ENCODE measurements at regions not wholly inside any gene's neighbourhood (a gene's known extent, or its start where the extent isn't known, plus 50 kb on each side); places are given as distances from the start of the nearest gene placed in this dataset.
A peak's percentile ranks its signal among the peaks of the same experiment; 100 is the strongest.

DNA sequence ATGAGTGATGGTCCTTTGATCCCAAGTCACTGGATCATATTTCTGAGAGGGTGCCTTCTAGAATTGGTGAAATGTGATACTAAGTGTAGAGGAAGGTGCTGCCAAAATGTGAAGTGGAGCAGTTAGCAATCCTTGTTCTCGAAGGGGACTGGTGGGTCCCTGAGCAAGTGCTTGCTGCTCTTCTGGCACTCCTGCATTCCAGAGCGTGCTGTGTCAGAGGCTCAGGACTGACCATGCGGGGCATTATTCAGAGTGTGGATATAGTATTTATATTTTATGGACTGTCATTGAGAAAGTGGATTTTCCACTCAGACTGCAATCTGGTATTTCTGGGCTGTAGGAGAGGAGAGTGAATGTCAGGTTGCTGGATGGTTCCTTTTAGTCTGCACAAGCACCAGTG is 152.6 kb upstream of the KL start:
- no peak for DNase-seq

DNA sequence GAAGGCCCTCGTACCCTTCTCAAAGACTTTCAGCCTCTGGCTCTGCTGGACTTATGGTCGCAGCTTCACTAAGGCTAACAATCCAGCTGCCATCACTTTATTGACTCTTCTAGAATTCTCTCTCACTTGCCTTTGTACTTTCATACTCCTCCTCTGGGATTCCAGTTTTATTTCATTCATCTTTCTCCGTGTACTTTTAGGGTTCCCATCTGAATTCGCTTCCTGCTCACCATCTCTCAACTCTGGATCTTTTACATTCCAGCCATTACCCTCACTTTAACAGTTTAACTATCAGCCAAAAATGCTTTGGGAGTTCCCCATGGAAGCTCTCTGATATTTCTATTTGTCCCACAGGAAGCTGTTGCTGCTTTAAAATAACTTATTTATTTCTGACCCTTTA is 149.3 kb upstream of the KL start:
- no peak for DNase-seq

DNA sequence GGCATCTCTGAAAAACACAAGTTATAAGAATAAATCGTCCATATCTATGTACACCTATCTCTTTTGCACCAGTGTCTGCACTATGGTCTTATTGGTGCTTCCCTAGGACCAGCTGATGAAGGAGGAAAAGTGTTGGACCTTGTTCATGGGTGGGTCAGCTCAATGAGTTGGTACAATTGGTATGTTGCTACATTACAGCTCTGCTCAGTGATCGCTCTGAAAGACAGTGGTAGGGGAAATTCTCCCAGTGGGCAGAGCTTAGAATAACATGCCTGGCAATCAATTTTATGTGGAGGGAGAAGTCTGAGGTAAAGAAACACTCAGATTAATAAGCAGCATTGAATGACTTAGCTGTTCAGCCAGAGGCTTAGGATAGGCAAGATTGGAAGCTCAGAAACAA is 138.7 kb upstream of the KL start:
- no peak for DNase-seq

DNA sequence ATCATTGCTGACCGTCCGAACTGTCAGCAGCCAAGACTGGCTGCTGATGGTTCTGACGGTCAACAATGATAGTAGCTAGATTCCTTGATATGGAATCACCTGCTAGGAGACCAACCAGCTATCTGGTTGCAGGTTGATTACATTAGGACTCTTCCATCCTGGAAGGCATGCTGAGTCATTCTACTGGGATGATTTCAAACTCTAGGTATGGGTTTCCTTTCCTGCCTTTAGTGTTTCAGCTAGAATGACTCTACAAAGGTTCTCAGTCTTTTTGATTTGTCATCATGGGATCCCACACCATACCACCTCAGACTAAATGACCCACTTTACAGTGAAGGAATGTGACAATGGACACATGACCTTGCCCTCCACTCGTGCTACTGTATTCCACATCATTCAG is 138.1 kb upstream of the KL start:
- no peak for DNase-seq

DNA sequence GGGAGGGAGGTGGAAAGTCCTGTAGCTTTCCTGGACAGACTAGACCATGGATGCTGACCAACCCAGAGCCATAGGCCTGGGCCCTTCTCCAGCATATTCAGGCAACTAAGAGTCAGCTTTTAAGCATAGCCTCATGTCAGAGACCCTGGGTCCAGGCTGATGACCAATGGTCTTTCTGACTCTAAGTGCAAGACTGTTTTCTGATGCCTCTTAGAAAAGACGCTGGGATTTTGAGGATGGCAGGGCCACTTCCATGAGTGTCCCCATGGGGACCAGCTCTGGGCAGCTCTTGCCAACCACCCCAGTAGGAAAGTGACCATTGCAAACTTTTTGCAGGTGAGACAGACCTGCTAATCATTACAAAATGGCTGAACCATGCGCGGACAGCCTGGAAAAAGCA is 135.6 kb upstream of the KL start:
- no peak for DNase-seq

DNA sequence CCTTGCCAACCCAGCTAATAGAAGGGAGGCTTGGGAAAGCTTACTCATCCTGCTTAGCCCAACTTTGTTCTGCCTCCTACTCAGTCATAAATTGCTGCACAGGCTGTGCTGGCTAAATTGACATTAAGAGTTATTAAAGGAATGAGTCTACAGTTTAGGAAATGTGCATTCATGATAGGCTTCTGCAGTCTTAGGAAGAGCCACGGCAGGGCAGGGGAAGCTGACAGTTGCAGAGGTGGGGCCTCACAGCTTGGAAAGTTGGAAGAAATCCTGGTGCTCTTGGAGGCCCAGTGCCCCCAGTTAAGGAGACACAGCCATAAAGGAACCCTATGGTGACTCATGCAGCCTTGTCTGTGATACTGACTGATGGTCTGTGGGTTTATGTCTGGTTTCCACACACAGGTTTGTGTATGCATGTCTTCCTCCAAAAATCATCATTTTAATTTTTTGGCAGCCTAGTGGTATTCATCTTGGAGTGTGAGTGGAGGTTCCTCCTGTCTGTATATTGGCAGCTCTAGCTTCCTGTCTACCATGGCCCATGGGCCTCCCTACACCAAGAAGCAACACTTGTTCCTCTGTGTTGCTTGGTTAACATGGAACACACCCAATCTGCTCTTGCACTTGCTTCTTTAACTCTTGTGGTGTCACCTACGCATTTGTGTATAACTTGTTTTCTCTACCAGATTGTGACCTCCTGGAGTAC is 135.0 kb upstream of the KL start:
- DNase-seq: peak; percentile 63

DNA sequence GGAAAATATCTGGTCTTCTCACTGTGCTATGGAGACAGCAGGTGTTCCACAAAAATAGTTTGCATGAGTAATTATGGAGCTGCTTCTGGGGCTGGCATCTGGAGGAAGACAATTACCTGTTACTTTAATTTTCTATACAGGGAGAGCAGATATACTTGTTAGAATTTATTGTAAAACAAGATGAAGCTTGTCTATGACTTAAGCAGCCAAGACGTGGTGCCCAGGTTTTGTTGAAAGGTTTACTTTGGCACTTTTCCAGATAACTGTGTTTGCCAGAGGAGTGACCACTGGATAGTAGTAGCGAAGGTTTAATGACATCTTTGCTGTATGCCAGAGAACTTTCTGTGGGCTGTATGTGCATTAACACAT is 134.5 kb upstream of the KL start:
- no peak for DNase-seq

DNA sequence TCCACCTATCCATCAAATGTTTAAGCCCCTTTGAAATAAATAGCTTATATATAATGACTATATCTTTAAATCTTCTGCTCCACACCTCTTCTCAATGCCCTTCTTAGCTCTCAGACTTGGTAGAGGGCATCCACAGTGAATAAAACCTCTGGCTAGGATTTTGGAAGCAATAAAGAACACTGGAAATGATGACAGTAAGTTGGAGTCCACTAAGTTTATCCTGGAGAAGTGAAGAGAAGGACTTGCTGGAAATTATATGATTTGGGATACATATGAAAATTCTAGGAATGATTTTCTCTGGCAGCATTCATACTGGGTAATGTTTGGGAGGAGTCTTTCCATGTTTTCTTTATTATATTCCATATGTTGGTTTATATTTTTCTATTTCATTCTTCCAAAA is 133.5 kb upstream of the KL start:
- no peak for DNase-seq

DNA sequence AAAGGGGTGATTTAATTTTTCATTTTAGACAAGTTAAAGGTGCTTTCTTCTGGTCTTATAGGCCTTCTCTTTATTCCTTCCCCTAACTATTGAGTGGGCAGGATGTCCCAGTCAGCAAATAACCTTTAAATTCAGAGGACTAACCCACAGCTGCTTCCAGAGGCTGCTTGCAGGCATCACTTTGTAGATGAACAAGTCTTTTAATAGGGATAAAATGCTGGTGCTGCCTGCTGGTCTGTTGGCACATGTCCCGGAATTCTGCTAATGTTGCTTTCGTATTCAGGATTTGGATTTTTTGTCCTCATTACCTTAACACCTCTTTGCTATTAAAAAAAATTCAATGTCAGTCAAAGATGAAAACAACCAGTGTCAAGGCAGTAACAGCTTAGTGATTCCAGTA is 132.7 kb upstream of the KL start:
- DNase-seq: no peak

DNA sequence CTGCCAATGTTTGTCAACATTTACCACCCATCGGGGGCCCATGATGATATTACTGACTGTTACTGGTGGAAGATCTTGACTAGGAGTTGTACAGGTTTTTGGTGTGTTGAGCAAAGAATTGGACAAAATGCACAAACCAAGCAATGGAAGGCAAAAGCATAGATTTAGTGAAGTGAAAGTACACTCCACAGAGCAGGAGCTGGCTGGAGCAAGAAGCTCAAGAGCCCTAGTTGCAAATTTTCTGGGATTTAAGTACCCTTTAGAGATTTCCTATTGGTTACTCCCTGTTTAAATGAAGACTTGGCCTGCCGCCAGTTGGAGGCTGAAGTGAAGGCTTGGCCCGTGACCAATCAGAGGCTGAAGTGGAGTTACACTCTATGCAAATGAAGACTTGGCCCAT is 128.6 kb upstream of the KL start:
- no peak for DNase-seq

DNA sequence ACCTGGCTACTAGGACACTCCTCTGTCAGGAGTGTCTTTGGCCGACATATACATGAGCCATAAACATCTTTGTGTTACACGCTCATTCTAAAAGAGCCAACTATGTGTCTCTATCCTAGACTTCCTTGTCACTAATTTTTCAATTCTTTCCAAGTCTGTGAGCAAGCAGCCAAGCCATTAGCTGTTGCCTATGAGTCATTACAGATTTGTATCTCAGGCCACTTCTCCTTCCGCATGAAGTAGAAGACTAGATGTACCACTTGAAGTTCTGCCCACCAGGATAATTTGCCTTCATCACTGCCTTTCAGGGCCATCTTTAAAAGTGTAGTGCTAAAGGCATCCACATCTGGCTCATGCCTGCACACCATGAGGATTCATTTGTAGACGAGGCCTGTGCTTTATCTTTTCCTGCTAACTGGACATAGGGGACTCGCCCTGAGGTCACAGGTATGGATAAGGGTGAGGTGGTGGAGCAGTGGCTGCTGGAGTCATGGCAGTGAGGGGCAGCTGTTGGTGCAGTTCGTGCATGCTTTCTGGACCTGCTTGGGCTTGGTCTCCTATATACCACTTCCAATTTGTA is 126.1 kb upstream of the KL start:
- DNase-seq: no peak

DNA sequence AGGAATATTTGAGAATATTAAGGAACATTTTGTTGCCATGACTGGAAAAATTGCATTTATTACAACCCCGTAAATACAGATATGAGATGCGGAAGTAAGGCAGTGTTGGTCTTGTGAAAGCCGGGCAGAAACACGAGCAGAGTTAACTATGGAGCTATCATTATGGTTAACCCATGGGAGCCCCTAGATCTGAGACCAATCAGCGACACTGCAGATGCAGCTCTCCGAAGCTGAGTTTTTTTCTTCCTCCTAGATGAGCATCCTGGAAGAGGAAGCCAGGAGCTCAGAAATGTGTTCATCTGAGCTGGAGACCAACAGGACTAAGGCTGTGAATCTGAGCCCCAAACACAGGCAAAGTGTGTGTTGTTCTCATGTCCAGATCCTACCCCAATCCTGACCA is 123.0 kb upstream of the KL start:
- no peak for DNase-seq

DNA sequence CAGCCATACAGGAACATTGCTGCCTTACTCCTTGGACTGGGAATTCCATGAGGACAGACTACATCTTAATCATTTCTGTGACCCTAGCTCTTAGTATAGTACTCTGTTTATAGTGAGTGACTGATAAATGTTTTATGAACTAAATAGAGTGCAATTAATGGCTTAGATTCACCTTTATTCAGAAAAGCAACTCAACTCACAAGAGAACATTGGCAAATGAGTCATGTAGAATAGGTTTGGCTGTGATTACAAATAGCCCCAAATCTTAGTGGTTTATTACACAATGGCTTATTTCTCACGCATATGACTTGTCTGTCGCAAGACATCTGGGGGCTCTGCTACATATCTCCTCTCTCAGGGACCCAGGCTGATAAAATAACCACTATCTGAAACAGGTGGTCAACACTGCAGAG is 121.6 kb upstream of the KL start:
- DNase-seq: no peak

DNA sequence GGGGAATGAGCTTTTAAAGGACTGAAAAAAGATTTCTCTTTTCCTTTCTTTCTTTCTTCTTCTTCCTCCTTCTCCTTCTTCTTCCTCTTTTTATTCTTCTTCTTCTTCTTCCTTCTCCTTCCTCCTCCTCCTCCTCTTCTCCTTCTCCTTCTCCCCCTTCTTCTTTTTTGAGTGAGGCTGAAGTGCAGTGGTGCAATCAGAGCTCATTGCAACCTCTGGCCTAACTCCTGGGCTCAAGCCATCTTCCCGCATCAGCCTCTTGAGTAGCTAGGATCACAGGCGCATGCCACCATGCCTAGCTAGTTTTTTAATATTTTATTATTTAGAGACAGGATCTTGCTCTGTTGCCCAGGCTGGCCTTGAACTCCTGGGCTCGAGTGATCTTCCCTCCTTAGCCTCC is 120.9 kb upstream of the KL start:
- no peak for DNase-seq

DNA sequence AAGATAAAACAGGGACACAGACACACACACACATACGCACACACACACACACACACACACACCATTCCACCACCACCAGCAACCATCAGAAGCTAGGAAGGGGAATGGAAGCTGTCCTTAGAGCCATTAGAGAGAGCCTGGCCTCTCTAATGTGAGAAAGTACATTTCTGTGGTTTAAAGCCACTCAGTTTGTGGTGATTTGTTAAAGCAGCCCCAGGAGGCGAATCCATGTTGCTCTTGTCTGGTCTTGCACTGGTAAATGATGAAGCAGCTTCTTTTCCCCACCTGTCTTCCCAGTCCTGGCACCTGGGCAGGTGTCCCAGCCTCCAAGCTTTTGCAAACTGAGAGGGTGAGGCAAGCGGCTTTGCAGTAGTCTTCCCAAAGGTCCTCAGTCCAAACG is 118.9 kb upstream of the KL start:
- DNase-seq: no peak

DNA sequence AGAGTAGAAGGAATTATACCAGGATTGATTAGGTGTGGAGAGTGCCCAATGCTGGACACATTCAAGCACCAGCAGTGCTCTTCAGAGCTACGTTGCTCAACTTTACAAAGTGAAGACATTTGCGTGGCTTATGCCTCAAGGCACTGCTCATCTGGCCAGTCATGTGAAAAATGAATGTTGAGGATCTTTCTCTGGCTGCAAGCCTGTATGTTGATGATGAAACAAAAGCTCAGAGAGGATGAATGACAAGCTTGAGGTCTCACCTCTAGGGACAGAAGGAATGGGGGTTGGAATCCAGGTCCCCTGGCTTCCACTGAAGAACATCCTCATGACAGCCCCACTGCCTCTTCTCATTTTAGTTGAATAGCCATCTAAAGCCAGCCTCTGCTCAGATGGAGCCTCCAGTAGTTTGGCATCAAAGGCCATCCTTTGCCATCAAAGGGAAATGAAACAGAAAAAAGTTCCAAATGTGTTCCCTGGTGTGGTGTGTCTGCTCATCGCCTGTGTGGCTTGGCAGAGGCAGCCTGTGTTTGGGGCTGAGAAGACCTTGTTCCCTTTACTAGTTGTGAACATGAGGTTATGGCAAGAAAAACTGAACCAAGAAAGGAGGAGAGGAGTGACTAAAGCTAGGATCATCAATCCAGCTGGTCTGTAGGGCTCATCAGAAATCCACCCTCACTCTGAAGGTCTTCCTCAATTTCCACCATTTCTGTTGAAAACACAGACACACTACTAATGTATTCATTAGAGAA is 114.0 kb upstream of the KL start:
- no peak for DNase-seq

DNA sequence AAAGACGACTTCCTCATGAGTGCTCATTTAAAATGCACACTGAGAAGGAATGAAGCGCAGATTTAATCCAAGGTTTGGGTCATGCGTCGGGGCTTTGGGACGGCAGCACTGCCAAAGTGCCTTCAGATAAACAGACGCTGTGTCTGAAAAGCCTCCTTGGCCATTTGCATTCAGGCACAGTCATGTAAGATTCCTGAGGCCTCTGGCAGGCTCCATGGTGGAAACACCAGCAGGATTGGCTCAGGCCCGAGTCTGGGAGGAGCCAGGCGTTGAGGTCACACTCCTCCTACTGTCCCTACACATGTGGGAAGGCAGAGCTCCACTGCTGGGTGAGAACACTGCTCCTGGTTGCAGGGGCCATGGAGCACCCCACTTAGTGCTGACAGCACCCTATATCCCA is 113.3 kb upstream of the KL start:
- DNase-seq: peak; percentile 81

DNA sequence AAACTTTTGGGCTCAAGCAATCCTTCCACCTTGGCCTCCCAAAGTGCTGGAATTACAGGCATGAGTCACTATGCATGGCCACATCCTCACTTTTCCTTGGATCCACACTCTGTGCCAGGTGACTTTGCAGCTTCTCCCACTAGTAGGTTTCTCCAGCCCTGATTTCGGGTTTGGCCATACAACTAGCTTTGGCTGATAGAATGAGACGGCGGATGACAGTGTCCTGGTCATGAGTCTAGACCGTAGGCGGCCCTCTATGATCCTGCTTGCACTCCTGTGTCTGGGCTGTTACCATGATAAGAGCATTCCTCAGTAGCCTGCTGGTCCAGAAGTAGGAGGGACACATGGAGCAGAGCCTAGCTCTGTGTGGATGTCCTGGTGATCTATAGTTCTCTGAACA is 112.5 kb upstream of the KL start:
- DNase-seq: no peak

DNA sequence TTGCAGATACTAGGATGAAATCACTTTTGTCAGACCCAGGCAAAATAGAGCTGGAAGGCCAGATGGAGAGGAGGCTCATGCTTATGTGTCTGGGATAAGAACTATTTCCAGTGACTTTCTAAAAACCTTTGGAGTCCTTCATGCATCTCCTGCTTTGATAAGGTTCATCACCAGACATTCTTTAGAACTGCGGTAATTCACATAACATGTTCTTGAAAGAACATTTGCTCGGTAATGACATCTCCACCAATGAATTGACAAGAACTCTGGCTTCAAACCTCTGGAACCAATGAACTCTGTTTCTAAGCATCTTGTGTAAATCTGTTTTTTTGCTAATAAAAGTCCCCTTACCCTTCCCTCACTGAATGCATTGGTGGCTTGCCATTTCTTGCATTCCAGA is 112.0 kb upstream of the KL start:
- DNase-seq: no peak

DNA sequence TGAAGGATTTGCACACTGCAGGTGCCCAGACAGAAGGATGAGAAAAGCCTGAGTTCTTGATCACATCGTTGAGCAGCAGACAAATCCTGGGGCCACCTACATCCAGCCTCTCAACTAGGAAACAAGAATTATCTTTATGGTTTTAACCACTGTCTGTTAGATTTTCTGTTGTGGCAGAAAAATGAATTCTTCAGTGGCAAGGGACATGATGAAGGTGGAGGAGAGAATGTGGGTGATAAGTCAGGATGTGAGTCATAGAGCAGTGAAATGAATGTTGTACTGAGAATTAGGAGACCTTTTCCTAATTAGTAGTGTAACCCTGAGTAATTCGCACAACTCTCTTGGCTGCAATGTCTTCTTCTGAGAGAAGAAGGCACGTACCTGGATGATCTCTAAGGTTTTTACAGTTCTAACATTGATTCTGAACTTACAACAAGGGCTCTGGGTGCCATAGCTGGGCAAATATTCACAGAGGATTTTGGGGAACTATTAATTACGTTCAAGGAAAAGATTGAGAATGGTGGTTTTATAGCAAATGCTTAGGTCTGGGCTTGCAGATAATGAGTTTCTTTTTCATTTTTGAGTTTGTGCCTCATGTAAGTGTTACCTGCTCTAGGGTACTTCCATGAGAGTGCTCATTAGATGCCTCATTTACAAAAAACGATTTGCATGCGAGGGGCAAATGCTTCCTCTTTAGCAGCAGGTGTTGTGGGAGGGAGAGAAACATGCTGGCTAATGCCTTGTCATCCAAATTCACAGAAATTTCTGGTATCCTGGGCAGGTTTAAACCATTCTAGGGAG is 111.0 kb upstream of the KL start:
- no peak for DNase-seq

DNA sequence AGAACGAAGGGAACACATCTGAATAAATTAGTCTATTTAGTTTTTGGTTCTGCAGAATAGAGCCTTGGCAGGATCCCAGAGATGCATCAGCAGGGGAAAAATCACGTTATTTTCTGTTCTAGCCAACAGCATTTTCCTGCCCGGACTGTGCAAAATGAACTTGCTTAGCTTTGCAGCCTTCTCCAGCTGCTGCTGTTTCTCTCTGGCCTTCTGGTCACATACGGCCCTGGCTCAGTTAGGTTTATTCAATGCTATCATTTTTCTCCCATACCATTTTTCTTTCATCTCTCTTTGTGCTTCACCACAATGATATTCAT is 110.4 kb upstream of the KL start:
- DNase-seq: peak; percentile 75

DNA sequence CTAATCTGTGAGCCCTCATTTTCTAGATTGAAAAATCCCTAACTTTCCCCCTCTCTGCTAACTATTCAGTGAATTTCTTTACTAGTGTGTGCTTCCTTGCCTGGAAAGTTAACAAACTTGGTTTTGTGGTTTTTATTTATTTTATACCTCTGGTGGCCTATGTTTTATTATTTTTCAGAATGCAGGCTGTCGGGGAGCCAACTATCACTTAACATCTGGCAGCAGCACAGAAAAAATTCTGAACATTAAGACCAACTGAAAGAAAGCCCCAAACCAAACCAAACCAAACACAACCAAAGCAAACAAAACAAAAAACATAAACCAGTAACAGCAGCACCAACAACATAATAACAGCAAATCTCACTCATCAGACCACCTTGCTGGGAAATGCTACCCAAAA is 109.0 kb upstream of the KL start:
- no peak for DNase-seq

DNA sequence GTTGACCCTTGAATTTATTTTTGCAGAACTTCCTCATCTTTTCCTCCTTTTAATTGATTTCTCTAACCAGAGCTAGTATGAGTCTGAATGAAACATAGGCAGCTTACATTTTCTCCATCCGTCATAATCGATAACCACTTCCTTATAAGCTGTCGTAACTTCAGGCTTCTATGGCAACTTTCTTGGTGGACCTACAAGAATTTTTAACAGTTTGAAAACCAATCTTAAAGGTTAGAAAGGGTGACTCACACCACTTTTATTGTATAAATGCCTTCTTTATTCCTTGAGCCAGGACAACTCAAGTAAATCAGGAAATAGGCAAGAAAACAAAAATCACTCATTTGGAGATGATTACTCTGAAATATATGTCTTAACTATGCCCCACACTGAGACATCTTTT is 105.7 kb upstream of the KL start:
- DNase-seq: no peak

DNA sequence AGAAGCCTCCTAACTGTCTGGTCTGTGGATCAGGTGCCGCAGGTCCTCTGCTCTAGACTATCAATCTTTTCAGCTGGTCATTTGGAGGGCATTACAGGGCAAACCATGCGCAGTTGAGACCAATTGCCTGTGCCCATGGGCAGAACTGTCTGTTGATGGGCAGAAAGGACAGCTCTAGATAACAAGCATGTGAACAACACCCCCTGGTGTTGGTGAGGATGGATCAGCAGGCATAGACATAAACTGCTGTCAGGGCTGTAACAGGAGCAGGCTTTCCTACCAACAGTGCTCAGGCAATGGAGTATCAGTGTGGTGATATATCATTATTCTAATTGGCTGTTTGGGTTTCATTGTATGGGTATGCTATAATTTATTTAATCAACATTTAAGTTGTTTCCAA is 104.7 kb upstream of the KL start:
- DNase-seq: no peak

Measured in right forelimb (tissue), 1 donor.